ENCODE measurements at regions not wholly inside any gene's neighbourhood (a gene's known extent, or its start where the extent isn't known, plus 50 kb on each side); places are given as distances from the start of the nearest gene placed in this dataset.
A peak's percentile ranks its signal among the peaks of the same experiment; 100 is the strongest.

DNA sequence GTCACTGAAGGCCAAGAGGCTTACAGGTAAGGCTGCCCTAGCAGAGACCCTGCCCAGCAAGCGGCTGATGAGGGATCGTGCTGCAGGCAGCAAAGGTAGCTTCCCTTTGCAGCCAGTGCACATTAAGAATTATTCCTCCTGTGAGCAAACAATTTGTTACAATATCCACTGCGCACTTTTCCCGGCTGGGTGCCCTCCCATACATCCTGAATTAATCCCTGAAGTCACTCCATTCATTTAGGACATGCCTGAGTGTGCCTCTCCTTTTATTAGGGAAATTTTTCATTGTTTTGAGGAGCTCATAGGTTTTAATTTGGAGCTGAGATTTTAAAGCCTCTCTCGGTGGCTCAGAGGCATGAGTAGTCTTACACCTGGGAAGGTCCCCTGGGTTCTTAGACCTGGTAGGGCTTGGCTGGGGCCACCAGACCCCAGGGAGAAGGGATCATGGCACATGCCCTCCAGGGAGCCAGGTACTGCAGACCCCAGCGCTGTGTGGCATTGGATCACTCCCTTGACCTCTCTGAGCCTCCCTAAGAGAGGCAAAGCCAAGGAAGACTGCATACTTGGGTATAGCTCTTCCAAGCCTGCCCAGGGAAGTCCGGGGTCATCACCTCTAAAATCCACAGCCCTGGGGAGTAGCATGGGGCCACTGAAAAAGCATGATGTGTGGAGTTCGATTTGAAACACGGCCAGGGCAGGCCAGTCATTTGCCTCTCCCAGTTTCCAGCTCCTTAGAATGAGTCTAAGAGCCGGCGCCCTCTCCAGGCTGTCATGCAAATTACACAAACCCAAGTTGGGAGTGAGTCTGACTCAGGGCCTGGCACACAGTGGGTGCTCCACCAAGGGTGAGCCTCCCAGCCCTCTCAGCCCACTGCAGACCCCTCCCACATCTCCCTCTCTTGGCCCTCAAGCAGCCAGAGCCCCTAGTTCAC is 151.9 kb upstream of the LINGO1 start:
- no peak overlapping the region for H3K4me3 ChIP-seq (ENCODE audit: low read depth, low read length)
- peak; percentile 19 for DNase-seq (ENCODE audit: low read depth)
- TF ChIP-seq, protein P1, sequence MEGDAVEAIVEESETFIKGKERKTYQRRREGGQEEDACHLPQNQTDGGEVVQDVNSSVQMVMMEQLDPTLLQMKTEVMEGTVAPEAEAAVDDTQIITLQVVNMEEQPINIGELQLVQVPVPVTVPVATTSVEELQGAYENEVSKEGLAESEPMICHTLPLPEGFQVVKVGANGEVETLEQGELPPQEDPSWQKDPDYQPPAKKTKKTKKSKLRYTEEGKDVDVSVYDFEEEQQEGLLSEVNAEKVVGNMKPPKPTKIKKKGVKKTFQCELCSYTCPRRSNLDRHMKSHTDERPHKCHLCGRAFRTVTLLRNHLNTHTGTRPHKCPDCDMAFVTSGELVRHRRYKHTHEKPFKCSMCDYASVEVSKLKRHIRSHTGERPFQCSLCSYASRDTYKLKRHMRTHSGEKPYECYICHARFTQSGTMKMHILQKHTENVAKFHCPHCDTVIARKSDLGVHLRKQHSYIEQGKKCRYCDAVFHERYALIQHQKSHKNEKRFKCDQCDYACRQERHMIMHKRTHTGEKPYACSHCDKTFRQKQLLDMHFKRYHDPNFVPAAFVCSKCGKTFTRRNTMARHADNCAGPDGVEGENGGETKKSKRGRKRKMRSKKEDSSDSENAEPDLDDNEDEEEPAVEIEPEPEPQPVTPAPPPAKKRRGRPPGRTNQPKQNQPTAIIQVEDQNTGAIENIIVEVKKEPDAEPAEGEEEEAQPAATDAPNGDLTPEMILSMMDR (conservative IDR thresholded peaks at IDR 0.05; ENCODE audit: low read depth, low read length): peak; percentile 51

DNA sequence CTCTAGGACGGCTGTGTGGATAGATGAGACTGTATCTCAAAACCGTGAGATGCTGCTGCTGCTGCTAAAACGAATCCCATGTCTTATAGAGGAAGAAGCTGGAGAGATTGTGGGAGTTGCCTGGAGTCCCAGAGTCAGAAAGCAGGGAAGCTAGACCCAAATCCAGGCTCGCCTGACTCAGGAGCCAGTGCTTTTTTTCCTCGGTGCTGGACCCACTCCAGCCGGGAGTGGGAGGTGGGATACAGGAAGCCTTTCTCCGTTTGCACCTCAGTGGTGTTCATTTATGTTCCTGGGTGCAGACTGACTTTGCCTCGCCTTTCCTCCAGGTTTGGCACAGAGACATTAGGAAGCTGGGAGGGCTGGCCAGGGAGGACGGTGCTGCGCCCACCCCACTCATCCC is 150.9 kb upstream of the LINGO1 start:
- H3K4me3 ChIP-seq (ENCODE audit: low read depth, low read length): no peak overlapping the region
- TF ChIP-seq, protein P1 (conservative IDR thresholded peaks at IDR 0.05; ENCODE audit: low read depth, low read length): no peak
- DNase-seq (ENCODE audit: low read depth): no peak

DNA sequence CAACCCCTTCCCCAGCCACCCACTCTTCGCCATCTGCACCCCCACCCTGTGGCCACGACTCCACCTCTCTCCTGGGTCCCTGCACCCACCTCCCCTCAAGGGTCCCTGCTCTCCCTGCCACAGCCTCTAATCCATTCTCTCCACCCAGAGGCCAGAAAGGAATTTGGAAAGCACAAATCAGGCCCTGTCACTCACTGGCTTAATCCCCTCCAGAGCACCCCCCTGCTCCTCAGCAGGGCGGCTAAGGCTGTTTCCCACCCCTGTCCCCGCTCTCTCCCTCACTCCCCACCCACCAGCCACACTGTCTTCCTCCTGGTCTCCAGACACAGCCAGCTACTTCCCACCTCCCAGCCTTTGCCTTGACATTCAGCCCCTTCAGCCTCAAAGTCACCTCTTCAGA is 150.0 kb upstream of the LINGO1 start:
- TF ChIP-seq, protein P1 (conservative IDR thresholded peaks at IDR 0.05; ENCODE audit: low read depth, low read length): no peak
- DNase-seq (ENCODE audit: low read depth): no peak
- no peak overlapping the region for H3K4me3 ChIP-seq (ENCODE audit: low read depth, low read length)

DNA sequence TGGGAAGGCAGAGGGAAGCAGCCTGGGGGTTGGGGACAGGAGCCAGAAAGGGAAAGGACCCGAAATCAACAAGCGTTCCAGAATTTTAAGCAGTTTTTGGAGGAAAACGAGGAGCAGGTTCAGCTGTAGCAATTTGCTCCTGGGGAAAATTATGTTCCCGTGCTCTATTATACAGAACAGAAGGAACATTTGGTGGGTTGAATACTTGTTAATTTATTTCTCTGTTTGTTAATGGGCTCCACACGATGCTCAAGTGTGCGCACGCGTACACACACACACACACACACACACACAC is 149.2 kb upstream of the LINGO1 start:
- no peak for DNase-seq (ENCODE audit: low read depth)
- TF ChIP-seq, protein P1 (conservative IDR thresholded peaks at IDR 0.05; ENCODE audit: low read depth, low read length): no peak
- no peak overlapping the region for H3K4me3 ChIP-seq (ENCODE audit: low read depth, low read length)

DNA sequence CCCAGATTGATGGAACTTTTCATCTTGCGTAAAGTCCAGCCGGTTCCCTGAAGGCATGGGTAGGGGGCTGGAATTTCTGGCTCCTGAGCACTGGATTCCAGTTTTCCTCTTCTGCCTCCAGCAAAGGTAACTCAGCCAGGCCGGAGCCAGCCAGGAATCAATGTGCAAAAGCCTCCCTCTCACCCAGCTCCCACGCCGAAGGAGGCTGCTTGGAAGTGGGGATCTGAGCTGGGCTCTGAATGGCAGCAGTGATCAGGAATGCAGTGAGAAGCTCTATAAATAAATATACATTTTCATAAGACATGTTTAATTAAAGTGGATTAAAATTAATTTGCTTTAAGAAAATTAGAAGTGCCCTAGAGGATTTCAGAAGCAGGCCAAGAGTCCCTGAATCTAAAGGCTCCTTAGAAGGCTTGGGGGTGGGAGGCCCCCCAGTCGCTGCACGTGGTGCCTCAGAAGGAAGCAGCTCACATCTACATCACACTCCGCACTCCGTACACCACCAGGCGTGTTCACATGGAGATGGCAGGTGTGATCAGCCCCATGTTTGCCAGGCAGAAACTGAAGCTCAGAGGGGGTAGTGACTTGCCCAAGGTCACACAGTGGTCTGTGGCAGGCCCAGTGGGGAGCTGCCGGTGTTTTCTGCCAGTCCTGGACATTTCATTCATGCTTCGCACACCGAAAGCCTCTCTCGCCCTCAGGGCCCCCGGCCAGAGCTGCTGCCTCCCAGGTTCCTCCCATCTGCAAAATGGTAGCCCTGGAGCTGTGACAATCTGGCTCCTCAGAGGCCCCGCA is 148.6 kb upstream of the LINGO1 start:
- no peak overlapping the region for H3K4me3 ChIP-seq (ENCODE audit: low read depth, low read length)
- TF ChIP-seq, protein P1 (conservative IDR thresholded peaks at IDR 0.05; ENCODE audit: low read depth, low read length): no peak
- DNase-seq (ENCODE audit: low read depth): no peak

DNA sequence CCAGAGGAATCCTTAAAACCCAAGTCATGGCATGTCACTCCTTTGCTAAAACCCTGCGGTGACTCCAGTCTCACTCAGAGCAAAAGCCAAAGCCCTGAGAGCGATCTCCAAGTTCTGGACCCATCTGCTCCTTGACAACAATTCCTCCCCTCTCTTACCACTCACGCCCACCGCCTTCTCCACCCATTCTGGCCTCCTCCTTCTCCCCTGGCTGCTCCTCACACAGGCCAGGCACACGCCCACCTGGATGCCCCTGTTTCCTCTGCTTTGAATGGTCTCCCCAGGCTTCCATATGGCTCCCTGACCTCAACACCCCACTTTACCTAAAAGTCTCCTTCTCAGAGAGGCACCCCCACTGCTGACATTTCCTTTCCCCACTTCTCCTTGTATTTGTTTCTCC is 146.1 kb upstream of the LINGO1 start:
- H3K4me3 ChIP-seq (ENCODE audit: low read depth, low read length): no peak overlapping the region
- no peak for DNase-seq (ENCODE audit: low read depth)
- TF ChIP-seq, protein P1 (conservative IDR thresholded peaks at IDR 0.05; ENCODE audit: low read depth, low read length): no peak

Measured in choroid plexus epithelial cell (primary cell).